Stimulated activated naive B cell treated with anti-CD40 and anti-IgM and Interleukin-4, amounts not matched to agents 10 μg/mL and 1 μg/mL and 100 μg/mL, for 72 hours (primary cell): ENCODE measurements at regions not wholly inside any gene's neighbourhood (a gene's known extent, or its start where the extent isn't known, plus 50 kb on each side); places are given as distances from the start of the nearest gene placed in this dataset.

Experiments used
- ATAC-seq, 2 donors: fragments of 150-1000 bp; cut with Tn5 transposase; replicated peaks; 2 replicates each; pipeline ENCODE4 v1.10.0; 2021; ENCODE audit warnings: moderate library complexity in 1 of 2
- DNase-seq: peaks from one replicate; pipeline ENCODE4 v3.0.0; 2021
- H3K27ac Mint-ChIP-seq: one replicate; pipeline ENCODE4 v1.8.0; 2022; ENCODE audit warnings: mild to moderate bottlenecking, mixed read lengths
- H3K27me3 Mint-ChIP-seq, 2 donors: one replicate each; pipeline ENCODE4 v1.8.0; 2022; ENCODE audit warnings: mixed read lengths in 2 of 2
- H3K36me3 Mint-ChIP-seq, 2 donors: one replicate each; pipeline ENCODE4 v1.8.0; 2022; ENCODE audit warnings: mixed read lengths in 2 of 2, mild to moderate bottlenecking in 1 of 2
- H3K4me1 Mint-ChIP-seq, 2 donors: one replicate each; pipeline ENCODE4 v1.8.0; 2022; ENCODE audit warnings: mixed read lengths in 2 of 2, mild to moderate bottlenecking in 1 of 2
- H3K4me3 Mint-ChIP-seq, 2 donors: one replicate each; pipeline ENCODE4 v1.8.0; 2022; ENCODE audit warnings: mild to moderate bottlenecking in 2 of 2, mixed read lengths in 2 of 2, moderate library complexity in 1 of 2
- H3K9me3 Mint-ChIP-seq, 2 donors: one replicate each; pipeline ENCODE4 v1.8.0; 2022; ENCODE audit warnings: mixed read lengths in 2 of 2, mild to moderate bottlenecking in 1 of 2

DNA sequence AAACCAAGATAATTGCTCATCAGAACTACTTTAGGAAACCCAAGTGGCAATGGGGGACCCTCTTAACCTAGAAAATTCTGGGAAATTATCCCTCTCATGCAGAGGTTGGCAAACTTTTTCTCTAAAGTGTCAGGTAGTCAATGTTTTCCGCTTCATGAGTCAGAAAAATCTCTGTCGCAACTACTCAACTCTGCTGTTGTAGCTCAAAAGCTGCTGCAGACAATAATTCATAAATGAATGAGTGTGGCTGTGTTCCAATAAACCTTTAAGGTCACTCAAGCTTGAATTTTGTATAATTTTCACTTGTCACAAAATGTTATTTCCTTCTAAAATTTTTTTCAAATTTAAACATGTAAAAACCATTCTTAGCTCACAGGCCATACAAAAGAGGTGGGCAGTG is 193.4 kb upstream of the MID1 start:
- ATAC-seq: no peak
- Mint-ChIP-seq H3K36me3 (no peaks in the 10 kb centered on the region), H3K4me3 (no peak overlapping the region), H3K4me1 (no peaks in the 10 kb centered on the region), H3K27ac (no peak overlapping the region), H3K9me3 (peaks cover 0 to 1% of the 10 kb centered on the region in 2 donors), H3K27me3 (no peaks in the 10 kb centered on the region)
- DNase-seq: no peak

DNA sequence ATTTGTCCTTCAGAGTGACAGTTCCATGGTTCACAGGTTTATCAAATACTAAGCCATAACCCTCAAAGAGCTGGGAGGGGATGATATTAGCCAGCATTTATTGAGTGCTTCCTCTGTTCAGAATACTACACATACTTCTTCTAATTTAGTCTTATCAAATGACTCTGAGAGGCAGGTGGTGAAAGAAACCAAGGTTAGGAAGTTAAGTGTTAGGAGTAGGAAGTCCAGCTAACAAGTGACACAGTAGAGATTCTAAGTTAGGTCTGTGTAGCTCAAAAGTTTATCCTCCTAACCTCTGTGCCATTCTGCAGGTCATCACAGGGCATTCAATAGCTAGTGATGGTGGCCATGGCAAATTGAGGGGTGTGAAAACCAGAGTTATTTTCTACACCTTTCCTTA is 198.3 kb upstream of the MID1 start:
- H3K36me3 Mint-ChIP-seq: no peaks in the 10 kb centered on the region
- no peak overlapping the region for H3K4me3 Mint-ChIP-seq
- DNase-seq: no peak
- no peaks in the 10 kb centered on the region for H3K27me3 Mint-ChIP-seq
- H3K9me3 Mint-ChIP-seq: peaks cover 0 to 2% of the 10 kb centered on the region in 2 donors
- H3K27ac Mint-ChIP-seq: no peak overlapping the region
- no peaks in the 10 kb centered on the region for H3K4me1 Mint-ChIP-seq
- ATAC-seq: no peak

DNA sequence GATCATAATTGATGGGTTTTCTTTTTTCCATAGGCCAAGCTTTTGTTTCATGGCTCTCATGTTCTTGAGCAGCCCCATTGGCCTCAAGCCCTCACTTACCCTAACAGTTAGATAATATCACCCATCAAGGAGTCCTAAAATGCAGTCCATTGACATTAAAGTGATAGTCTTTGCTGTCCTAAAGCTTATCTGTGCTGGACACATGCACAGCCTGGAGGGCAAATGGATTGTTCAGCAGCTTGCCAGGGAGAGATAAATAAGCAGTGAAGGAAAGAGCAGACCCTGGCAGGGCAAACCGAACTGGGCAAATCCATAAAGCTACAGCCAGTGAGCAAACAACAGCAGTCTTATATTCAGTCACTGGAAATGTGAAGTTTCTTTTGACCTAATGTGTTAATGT is 199.6 kb upstream of the MID1 start:
- Mint-ChIP-seq H3K9me3 (peaks cover 0 to 2% of the 10 kb centered on the region in 2 donors), H3K36me3 (no peaks in the 10 kb centered on the region), H3K27ac (no peak overlapping the region), H3K4me3 (no peak overlapping the region), H3K27me3 (no peaks in the 10 kb centered on the region), H3K4me1 (no peaks in the 10 kb centered on the region)
- ATAC-seq (no peak), DNase-seq (no peak)

DNA sequence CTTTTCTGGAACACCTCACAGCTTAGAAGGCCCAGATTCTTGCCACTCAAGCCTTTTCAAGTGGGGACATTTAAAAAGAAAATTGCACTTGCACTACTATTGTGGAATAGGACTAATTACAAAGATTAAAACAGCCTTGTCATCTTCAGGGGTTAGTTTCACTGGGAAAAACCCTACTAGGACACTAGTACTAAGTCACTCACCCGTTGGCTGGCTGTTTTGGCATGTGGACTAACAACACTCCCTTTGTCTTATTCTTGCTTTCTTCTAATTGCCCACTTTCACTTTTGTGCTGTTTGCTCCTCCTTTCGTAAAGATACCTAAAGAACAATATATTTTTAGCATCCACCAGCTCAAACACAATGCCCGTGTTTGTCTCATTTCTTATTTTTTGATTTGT is 200.9 kb upstream of the MID1 start:
- DNase-seq (no peak), ATAC-seq (no peak)
- Mint-ChIP-seq H3K27me3 (no peaks in the 10 kb centered on the region), H3K4me3 (no peak overlapping the region), H3K27ac (no peak overlapping the region), H3K9me3 (peaks cover 0 to 2% of the 10 kb centered on the region in 2 donors), H3K4me1 (no peaks in the 10 kb centered on the region), H3K36me3 (no peaks in the 10 kb centered on the region)

DNA sequence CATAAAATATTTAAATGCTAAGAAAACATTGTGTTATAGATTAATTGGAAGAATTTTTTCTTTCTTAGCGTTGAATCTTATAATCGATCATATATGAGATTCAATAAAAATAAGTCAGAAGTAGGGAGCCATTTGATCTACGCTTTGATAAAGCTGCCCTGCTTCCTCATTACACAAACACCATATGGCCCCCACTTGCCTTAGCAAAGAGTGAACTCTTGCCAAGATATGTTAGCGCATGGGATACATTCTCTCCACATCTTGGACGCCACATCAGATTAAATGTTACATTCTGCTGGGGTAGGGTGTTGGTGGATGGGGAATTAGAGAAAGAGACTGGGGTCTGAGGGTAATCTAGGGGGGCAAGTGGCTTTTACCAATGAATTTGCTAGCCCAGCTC is 207.7 kb upstream of the MID1 start:
- Mint-ChIP-seq H3K4me1 (no peaks in the 10 kb centered on the region), H3K4me3 (no peak overlapping the region), H3K36me3 (no peaks in the 10 kb centered on the region), H3K9me3 (no peaks in the 10 kb centered on the region), H3K27ac (no peak overlapping the region), H3K27me3 (no peaks in the 10 kb centered on the region)
- DNase-seq (no peak), ATAC-seq (no peak)

DNA sequence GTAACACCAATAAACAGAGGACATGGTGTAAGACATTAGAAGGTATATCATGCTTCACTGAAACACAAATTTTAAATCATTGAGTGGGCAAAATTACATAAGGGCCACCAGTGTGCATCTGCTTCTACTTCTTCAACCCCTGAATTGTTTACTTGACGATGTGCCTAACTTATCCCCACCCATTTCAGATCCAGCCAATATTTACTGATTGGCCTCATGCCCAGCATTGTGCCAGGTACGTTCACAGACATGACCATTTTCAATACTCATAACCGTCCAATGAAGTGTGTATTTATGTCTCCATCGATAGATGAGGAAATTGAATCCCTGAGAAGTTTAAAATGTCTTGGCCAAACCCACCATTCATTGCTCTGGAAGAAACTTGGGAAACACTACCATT is 208.3 kb upstream of the MID1 start:
- no peak overlapping the region for H3K4me3 Mint-ChIP-seq

DNA sequence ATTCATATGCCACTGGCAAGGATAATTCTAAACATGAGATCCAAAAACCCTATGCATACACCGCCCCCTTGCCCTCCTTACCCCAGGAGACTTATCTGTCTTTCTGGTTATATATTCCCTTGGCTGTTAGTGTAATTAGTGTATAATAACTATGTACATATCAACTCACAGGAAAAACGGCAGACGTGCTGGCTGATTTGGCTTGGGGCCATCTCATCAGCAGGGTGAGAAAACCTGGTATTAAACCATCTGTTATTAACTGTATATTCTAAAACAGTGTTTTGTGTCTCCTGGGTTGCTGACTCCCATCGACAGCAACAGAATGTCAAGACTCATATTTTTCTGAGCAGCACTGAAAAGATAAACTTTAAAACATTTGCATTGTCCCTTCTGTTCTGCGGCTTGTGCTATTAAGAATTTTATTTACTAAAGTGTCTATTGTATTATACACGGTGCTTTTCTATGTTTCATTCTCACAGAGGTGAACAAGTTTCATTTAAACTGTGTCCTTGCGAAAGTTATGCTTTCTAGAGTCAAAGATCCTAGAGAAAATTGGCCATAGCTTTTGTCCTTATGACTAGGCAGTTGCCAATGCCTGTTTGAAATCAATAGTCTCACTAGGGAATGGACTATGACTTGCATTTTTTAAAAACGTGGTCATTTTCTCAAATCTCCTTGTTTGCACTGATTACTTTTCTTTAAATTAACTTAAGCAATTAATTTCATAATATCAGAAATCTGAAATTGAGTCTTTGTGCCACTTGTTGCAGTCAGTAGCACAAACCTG is 211.5 kb upstream of the MID1 start:
- no peak for ATAC-seq
- no peak overlapping the region for H3K27ac Mint-ChIP-seq
- H3K4me1 Mint-ChIP-seq: no peaks in the 10 kb centered on the region
- H3K9me3 Mint-ChIP-seq: no peaks in the 10 kb centered on the region
- DNase-seq: no peak
- H3K36me3 Mint-ChIP-seq: no peaks in the 10 kb centered on the region
- no peak overlapping the region for H3K4me3 Mint-ChIP-seq
- H3K27me3 Mint-ChIP-seq: no peaks in the 10 kb centered on the region

More for the DNA sequence above, 208.3 kb upstream of the MID1 start:
- H3K9me3 Mint-ChIP-seq: no peaks in the 10 kb centered on the region
- no peak overlapping the region for H3K27ac Mint-ChIP-seq
- no peaks in the 10 kb centered on the region for H3K27me3 Mint-ChIP-seq
- DNase-seq: no peak
- H3K36me3 Mint-ChIP-seq: no peaks in the 10 kb centered on the region
- no peak for ATAC-seq
- H3K4me1 Mint-ChIP-seq: no peaks in the 10 kb centered on the region

DNA sequence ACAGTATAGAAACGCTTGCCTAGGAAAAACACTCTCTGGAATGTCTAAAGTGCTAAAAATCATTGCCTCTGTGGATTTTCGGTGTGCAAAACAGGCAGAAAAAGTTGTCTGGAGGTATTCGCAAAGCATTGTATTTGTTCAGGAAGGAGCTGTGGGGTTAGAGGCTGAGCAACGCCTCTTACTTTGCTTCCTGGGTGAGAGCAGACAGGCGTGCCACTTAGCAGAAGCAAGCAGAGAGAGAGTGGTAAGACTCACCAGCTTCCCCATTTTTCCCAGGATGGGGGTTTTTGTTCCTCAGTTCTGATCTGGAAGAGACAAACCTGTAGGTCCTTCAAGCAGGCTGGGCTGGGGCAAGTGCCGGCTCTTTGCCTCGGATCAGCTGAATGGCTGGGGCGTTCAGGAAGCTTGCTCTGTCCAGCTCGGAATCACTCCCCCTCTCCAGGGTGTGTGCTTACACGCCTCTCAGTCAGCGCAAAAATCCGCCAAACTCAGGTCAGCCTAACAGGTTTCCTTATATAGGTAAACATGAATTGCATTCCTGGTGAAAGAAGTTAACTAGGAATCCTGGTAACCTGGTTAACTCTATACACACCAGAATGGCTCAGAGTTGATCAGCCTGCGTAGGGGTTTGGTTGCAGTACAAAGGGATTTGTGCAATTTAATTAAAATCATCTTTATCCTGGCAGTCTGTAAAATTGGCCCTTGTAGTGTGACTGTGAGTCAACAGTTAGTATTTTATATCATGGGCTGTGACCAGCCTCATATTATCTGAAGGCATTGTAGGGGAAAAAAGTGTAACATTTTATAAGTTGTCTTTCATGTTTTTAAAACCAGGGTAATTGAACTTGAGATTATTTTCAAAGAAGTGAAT is 213.1 kb upstream of the MID1 start:
- H3K4me1 Mint-ChIP-seq: no peaks in the 10 kb centered on the region
- no peaks in the 10 kb centered on the region for H3K36me3 Mint-ChIP-seq
- no peaks in the 10 kb centered on the region for H3K9me3 Mint-ChIP-seq
- no peaks in the 10 kb centered on the region for H3K27me3 Mint-ChIP-seq
- H3K27ac Mint-ChIP-seq: no peak overlapping the region
- ATAC-seq (no peak), DNase-seq (no peak)
- H3K4me3 Mint-ChIP-seq: no peak overlapping the region

DNA sequence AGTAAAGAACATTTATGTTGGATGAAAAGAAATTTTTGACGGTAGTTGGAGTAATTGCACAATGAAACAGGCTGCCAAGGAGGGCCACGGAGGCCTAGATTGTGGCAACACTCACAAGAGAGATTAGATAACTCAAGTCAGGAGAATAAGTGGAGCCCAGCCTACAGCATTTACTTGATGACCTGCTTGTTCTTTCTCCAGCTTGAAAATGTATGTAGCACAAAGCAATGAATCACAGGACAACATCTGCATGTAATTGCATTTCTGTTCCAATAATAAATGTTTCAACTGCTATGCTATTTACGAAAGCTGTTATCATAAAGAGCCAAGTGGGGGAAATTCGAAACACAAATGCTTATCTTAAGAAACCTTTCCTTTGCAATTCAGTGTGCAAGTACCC is 221.2 kb upstream of the MID1 start:
- no peak for ATAC-seq
- H3K4me3 Mint-ChIP-seq: no peak overlapping the region
- H3K27ac Mint-ChIP-seq: no peak overlapping the region
- H3K9me3 Mint-ChIP-seq: peaks cover 1 to 3% of the 10 kb centered on the region in 2 donors
- no peaks in the 10 kb centered on the region for H3K4me1 Mint-ChIP-seq
- DNase-seq: no peak
- H3K27me3 Mint-ChIP-seq: no peaks in the 10 kb centered on the region
- no peaks in the 10 kb centered on the region for H3K36me3 Mint-ChIP-seq

DNA sequence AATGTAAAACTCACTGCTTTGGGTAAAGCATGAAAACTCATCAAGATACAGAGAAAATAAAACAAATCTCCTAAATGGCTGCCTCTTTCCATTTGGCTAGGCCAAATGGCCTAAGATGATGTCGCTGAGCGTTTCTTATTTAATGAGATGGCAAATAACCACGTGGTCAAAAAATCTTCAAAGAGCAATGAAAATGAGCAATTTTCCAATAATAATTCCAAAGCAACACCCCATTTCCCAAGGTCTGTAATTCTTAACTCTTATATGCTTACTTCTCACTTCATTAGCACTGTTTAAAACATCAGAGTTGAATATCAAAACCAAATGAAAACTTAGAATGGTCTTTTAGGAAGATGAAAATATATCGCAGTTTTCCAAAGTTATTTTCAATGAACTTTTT is 222.3 kb upstream of the MID1 start:
- Mint-ChIP-seq H3K36me3 (no peaks in the 10 kb centered on the region), H3K4me3 (no peak overlapping the region), H3K27ac (no peak overlapping the region), H3K9me3 (peaks cover 1 to 3% of the 10 kb centered on the region in 2 donors), H3K27me3 (no peaks in the 10 kb centered on the region), H3K4me1 (no peaks in the 10 kb centered on the region)
- no peak for DNase-seq
- ATAC-seq: no peak

DNA sequence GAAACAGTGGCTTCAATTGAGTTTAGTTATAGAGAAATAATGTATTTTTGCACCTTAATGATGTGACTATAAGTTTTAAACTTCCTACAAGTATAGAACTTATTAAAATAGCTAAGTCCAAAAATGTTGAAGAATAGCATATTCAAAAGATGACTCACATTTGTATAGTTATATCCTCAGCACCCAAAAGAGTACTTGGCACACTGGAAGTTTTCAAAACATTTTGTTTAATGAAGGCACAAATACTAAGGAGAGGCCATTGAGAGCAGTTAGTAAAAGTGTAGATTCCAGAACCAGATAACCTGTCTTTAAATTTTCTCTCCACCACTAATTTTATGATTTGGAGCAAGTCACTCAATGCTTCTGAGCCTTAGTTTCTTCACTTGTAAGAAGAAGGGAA is 226.9 kb upstream of the MID1 start:
- no peaks in the 10 kb centered on the region for H3K9me3 Mint-ChIP-seq

DNA sequence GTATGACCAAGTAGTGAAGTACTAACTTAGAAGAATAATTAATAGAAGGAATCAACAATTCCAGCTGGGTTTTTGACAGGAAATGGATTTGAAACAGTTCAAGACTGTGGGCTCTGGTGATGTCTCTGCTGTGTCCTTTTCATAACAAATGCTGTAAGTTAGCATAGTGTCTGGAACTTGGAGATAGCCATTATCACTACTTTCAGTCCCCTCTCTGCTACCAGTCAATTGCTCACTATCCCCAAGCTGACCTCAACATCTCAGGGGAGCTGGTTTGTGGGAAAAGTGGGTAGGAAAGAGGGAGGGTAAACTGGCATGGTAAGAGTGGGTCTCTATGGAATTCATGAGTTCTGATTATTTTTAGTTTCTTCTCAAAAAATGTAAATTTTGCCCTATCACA is 231.4 kb upstream of the MID1 start:
- no peak for DNase-seq
- Mint-ChIP-seq H3K27ac (no peak overlapping the region), H3K9me3 (no peaks in the 10 kb centered on the region), H3K36me3 (no peaks in the 10 kb centered on the region), H3K27me3 (no peaks in the 10 kb centered on the region), H3K4me3 (no peak overlapping the region), H3K4me1 (no peaks in the 10 kb centered on the region)
- no peak for ATAC-seq

More for the DNA sequence above, 226.9 kb upstream of the MID1 start:
- Mint-ChIP-seq H3K4me1 (no peaks in the 10 kb centered on the region), H3K27me3 (no peaks in the 10 kb centered on the region), H3K36me3 (no peaks in the 10 kb centered on the region), H3K27ac (no peak overlapping the region), H3K4me3 (no peak overlapping the region)
- no peak for DNase-seq
- no peak for ATAC-seq

DNA sequence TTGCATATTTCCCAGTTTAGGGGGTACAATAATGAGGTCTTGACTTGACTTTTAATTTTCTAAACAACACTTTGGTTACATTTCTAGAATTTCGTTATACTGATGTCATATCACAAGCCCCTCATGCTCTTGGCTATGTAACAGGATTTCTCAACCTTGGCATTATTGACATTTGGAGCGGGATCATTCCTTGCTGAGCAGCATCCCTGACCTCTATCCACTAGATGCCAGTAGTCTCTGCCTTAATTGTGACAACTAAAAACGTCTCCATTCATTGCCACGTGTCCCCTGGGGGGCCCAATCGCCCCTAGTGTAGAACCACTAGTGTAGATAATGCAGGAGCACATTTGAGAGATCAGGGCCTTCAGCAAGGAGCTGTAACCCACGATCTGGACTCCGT is 234.2 kb upstream of the MID1 start:
- DNase-seq (no peak), ATAC-seq (no peak)
- no peaks in the 10 kb centered on the region for H3K36me3 Mint-ChIP-seq
- H3K9me3 Mint-ChIP-seq: no peaks in the 10 kb centered on the region
- no peak overlapping the region for H3K27ac Mint-ChIP-seq
- no peak overlapping the region for H3K4me3 Mint-ChIP-seq
- H3K4me1 Mint-ChIP-seq: peaks cover 1 to 4% of the 10 kb centered on the region in 2 donors
- no peaks in the 10 kb centered on the region for H3K27me3 Mint-ChIP-seq

DNA sequence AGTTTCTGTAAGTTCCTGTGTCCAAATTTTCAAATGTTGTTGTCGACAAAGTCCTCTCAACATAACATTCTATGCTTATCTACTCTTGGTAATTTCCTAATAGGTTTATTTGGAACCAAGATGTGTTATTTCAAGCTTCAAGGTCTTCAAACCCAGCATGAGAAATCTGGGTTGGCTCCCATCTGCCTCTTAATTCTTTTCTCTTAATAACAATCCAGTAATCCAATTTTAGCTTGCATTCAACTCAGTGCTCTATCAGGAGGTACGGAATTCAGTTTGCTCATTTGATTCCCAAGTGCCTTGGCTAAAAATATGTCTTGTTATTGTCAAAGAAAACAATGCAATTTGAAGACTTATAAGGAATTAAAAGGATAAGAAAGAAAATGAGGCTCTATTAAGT is 235.5 kb upstream of the MID1 start:
- H3K27ac Mint-ChIP-seq: no peak overlapping the region
- H3K4me1 Mint-ChIP-seq: peaks cover 3 to 7% of the 10 kb centered on the region in 2 donors
- DNase-seq (no peak), ATAC-seq (no peak)
- no peaks in the 10 kb centered on the region for H3K27me3 Mint-ChIP-seq
- no peak overlapping the region for H3K4me3 Mint-ChIP-seq
- H3K36me3 Mint-ChIP-seq: no peaks in the 10 kb centered on the region
- H3K9me3 Mint-ChIP-seq: peaks cover under 1 to 1% of the 10 kb centered on the region in 2 donors

DNA sequence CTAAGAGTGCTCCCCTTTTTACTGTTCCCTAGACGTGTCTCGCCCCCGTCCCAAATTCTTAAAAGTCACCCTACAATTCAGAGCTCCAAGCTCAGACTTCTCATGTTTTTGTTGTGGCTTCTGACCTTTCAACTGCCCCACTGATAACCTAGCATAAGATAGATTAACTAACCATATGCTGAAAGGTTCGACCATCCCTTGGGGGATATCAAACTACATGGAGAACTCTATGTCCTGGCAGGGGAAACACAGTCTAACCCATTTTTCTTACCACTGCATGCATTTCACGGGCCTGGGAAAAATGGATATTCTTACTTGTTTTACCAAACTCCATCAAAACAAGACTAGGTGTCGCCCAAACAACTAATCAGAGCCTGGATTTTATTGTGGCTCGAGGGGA is 236.4 kb upstream of the MID1 start:
- Mint-ChIP-seq H3K27ac (no peak overlapping the region), H3K4me3 (no peak overlapping the region), H3K36me3 (no peaks in the 10 kb centered on the region), H3K4me1 (peaks cover 3 to 7% of the 10 kb centered on the region in 2 donors), H3K27me3 (no peaks in the 10 kb centered on the region), H3K9me3 (peaks cover 3 to 4% of the 10 kb centered on the region in 2 donors)
- no peak for DNase-seq
- no peak for ATAC-seq
